SK-N-SH treated with all-trans-retinoic acid at 6 μM for 48 hours (cell line): ENCODE measurements at regions not wholly inside any gene's neighbourhood (a gene's known extent, or its start where the extent isn't known, plus 50 kb on each side); places are given as distances from the start of the nearest gene placed in this dataset.

Experiments
- ATAC-seq: fragments of 200-7000 bp; cut with Tn5 transposase; 3 replicates; pipeline ENCODE4 v1.9.1; 2020; ENCODE audit warnings: mild to moderate bottlenecking, moderate library complexity
- ARNTL ChIP-seq: fragments of 450-650 bp; formaldehyde crosslinking; IDR thresholded peaks from 2 replicates; pipeline ENCODE4 v1.5.0; 2020; ENCODE audit warnings: low read depth, mild to moderate bottlenecking, moderate library complexity, borderline replicate concordance
- BACH2 ChIP-seq: fragments of 250-450 bp; sonication (Bioruptor Pico); IDR thresholded peaks from 2 replicates; pipeline ENCODE4 v1.9.0; 2021; ENCODE audit warnings: mild to moderate bottlenecking, borderline replicate concordance
- CSDC2 ChIP-seq: fragments of 250-450 bp; sonication (Bioruptor Pico); IDR thresholded peaks from 2 replicates; pipeline ENCODE4 v1.5.0; 2020; ENCODE audit warnings: mild to moderate bottlenecking, moderate library complexity
- ESRRG ChIP-seq: fragments of 250-450 bp; sonication (Bioruptor Pico); IDR thresholded peaks from 2 replicates; pipeline ENCODE4 v1.6.1; 2021; ENCODE audit warnings: mild to moderate bottlenecking
- GLIS3 ChIP-seq: fragments of 250-450 bp; sonication (Bioruptor Pico); IDR thresholded peaks from 2 replicates; pipeline ENCODE4 v1.5.0; 2020; ENCODE audit warnings: mild to moderate bottlenecking, moderate library complexity
- ISL1 ChIP-seq: fragments of 250-450 bp; sonication (Bioruptor Pico); IDR thresholded peaks from 2 replicates; pipeline ENCODE4 v2.1.2; 2022; ENCODE audit warnings: mild to moderate bottlenecking, moderate library complexity
- OSR1 ChIP-seq: fragments of 250-450 bp; sonication (Bioruptor Pico); IDR thresholded peaks from 2 replicates; pipeline ENCODE4 v1.8.0; 2022; ENCODE audit warnings: moderate library complexity, mild to moderate bottlenecking, inconsistent platforms
- PPARA ChIP-seq: fragments of 250-450 bp; sonication (Bioruptor Pico); IDR thresholded peaks from 2 replicates; pipeline ENCODE4 v1.5.0; 2020; ENCODE audit warnings: mild to moderate bottlenecking, borderline replicate concordance
- SNAI2 ChIP-seq: fragments of 250-450 bp; sonication (Bioruptor Pico); IDR thresholded peaks from 2 replicates; pipeline ENCODE4 v1.5.0; 2020; ENCODE audit warnings: mild to moderate bottlenecking, moderate library complexity
- TCF4 ChIP-seq: fragments of 250-450 bp; sonication (Bioruptor Pico); IDR thresholded peaks from 2 replicates; pipeline ENCODE4 v1.8.0; 2021; ENCODE audit warnings: mild to moderate bottlenecking, moderate library complexity, borderline replicate concordance
- TOX ChIP-seq: fragments of 250-450 bp; sonication (Bioruptor Pico); IDR thresholded peaks from 2 replicates; pipeline ENCODE4 v1.8.0; 2021; ENCODE audit warnings: mild to moderate bottlenecking, moderate library complexity, borderline replicate concordance
- ZC3H10 ChIP-seq: fragments of 250-450 bp; sonication (Bioruptor Pico); IDR thresholded peaks from 2 replicates; pipeline ENCODE4 v1.5.1; 2021; ENCODE audit warnings: mild to moderate bottlenecking, moderate library complexity
- ZFP3 ChIP-seq: fragments of 250-450 bp; sonication (Bioruptor Pico); IDR thresholded peaks from 2 replicates; pipeline ENCODE4 v1.5.0; 2020; ENCODE audit warnings: mild to moderate bottlenecking, moderate library complexity
- ZFP30 ChIP-seq: fragments of 450-650 bp; formaldehyde crosslinking; IDR thresholded peaks from 2 replicates; pipeline ENCODE4 v1.5.0; 2022; ENCODE audit warnings: mild to moderate bottlenecking, moderate library complexity
- ZNF565 ChIP-seq: fragments of 450-650 bp; formaldehyde crosslinking; conservative IDR thresholded peaks from 2 replicates; pipeline ENCODE4 v1.5.0; 2020; ENCODE audit warnings: low read depth, mild to moderate bottlenecking, moderate library complexity
- ZNF70 ChIP-seq: fragments of 450-650 bp; formaldehyde crosslinking; IDR thresholded peaks from 2 replicates; pipeline ENCODE4 v1.5.0; 2020; ENCODE audit warnings: mild to moderate bottlenecking, moderate library complexity
- TF ChIP-seq, protein P1 (sequence below): fragments of 250-450 bp; sonication (Bioruptor Pico); IDR thresholded peaks from 2 replicates; pipeline ENCODE4 v1.8.0; 2020; ENCODE audit warnings: mild to moderate bottlenecking, moderate library complexity, borderline replicate concordance
- TF ChIP-seq, protein P2 (sequence below): fragments of 250-450 bp; sonication (Bioruptor Pico); IDR thresholded peaks from 2 replicates; pipeline ENCODE4 v1.5.0; 2020; ENCODE audit warnings: mild to moderate bottlenecking, moderate library complexity
- TF ChIP-seq, protein P3 (sequence below): fragments of 250-450 bp; sonication (Bioruptor Pico); IDR thresholded peaks from 2 replicates; pipeline ENCODE4 v1.5.1; 2020; ENCODE audit warnings: low read depth, mild to moderate bottlenecking, moderate library complexity
- TF ChIP-seq, protein P4 (sequence below): fragments of 250-450 bp; sonication (Bioruptor Pico); IDR thresholded peaks from 2 replicates; pipeline ENCODE4 v1.5.1; 2021; ENCODE audit warnings: mild to moderate bottlenecking, moderate library complexity
- TF ChIP-seq, protein P5 (sequence below): fragments of 250-450 bp; sonication (Bioruptor Pico); IDR thresholded peaks from 2 replicates; pipeline ENCODE4 v1.8.0; 2021; ENCODE audit warnings: low read depth, mild to moderate bottlenecking, moderate library complexity, borderline replicate concordance

DNA sequence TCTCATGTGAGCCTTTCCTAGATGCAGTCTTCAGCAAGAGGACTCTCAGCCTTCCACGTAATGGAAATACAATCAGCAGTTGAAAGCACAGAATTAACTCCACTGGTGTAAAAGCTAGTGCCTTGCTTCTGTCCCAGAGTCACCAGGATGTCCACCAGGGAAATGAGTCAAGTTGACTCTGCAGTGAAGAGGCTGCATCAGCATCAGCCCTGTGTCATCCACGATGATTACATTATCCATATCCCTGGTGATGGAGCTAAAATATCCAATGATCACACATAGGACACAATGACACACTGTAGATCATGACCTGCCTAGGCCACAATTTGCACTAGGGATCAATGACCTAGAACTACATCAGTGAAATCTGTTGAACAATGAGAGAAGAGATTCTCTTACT is 262.4 kb downstream of the ERMARD start (continued):
- TF ChIP-seq, protein P1, sequence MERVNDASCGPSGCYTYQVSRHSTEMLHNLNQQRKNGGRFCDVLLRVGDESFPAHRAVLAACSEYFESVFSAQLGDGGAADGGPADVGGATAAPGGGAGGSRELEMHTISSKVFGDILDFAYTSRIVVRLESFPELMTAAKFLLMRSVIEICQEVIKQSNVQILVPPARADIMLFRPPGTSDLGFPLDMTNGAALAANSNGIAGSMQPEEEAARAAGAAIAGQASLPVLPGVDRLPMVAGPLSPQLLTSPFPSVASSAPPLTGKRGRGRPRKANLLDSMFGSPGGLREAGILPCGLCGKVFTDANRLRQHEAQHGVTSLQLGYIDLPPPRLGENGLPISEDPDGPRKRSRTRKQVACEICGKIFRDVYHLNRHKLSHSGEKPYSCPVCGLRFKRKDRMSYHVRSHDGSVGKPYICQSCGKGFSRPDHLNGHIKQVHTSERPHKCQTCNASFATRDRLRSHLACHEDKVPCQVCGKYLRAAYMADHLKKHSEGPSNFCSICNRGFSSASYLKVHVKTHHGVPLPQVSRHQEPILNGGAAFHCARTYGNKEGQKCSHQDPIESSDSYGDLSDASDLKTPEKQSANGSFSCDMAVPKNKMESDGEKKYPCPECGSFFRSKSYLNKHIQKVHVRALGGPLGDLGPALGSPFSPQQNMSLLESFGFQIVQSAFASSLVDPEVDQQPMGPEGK (CRISPR knock-in tag), result no peak
- TF ChIP-seq ZNF70 (CRISPR knock-in tag) (no peak), TCF4 (no peak), CSDC2 (CRISPR knock-in tag) (no peak), ISL1 (CRISPR knock-in tag) (no peak), OSR1 (CRISPR knock-in tag) (no peak), PPARA (CRISPR knock-in tag) (no peak), ZFP30 (no peak)

DNA sequence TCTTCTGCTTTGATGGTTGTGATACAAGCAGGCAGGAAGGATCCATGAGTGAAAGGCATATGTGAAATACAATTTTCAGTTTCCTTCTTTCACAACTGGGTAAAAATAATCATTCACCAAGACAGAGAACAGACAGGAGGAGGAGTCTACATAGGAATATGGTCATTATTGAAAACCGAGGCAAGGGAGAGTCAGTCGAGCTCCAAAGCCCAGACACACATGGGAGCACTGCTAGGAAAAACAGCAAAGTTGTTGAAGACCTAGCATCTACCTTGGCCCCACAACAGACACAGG is 260.6 kb downstream of the ERMARD start:
- TF ChIP-seq ZNF565 (CRISPR knock-in tag) (no peak), GLIS3 (CRISPR knock-in tag) (no peak), OSR1 (CRISPR knock-in tag) (no peak), ZFP3 (CRISPR knock-in tag) (no peak), ISL1 (CRISPR knock-in tag) (no peak), CSDC2 (CRISPR knock-in tag) (no peak), SNAI2 (no peak), ARNTL (CRISPR knock-in tag) (no peak), PPARA (CRISPR knock-in tag) (no peak), ZNF70 (CRISPR knock-in tag) (no peak), BACH2 (CRISPR knock-in tag) (no peak), ZC3H10 (CRISPR knock-in tag) (no peak), TOX (CRISPR knock-in tag) (no peak), ESRRG (CRISPR knock-in tag) (no peak), TCF4 (no peak)
- TF ChIP-seq, protein P2, sequence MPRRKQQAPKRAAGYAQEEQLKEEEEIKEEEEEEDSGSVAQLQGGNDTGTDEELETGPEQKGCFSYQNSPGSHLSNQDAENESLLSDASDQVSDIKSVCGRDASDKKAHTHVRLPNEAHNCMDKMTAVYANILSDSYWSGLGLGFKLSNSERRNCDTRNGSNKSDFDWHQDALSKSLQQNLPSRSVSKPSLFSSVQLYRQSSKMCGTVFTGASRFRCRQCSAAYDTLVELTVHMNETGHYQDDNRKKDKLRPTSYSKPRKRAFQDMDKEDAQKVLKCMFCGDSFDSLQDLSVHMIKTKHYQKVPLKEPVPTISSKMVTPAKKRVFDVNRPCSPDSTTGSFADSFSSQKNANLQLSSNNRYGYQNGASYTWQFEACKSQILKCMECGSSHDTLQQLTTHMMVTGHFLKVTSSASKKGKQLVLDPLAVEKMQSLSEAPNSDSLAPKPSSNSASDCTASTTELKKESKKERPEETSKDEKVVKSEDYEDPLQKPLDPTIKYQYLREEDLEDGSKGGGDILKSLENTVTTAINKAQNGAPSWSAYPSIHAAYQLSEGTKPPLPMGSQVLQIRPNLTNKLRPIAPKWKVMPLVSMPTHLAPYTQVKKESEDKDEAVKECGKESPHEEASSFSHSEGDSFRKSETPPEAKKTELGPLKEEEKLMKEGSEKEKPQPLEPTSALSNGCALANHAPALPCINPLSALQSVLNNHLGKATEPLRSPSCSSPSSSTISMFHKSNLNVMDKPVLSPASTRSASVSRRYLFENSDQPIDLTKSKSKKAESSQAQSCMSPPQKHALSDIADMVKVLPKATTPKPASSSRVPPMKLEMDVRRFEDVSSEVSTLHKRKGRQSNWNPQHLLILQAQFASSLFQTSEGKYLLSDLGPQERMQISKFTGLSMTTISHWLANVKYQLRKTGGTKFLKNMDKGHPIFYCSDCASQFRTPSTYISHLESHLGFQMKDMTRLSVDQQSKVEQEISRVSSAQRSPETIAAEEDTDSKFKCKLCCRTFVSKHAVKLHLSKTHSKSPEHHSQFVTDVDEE (CRISPR knock-in tag), result no peak
- TF ChIP-seq, protein P1 (CRISPR knock-in tag), result no peak
- TF ChIP-seq, protein P3, sequence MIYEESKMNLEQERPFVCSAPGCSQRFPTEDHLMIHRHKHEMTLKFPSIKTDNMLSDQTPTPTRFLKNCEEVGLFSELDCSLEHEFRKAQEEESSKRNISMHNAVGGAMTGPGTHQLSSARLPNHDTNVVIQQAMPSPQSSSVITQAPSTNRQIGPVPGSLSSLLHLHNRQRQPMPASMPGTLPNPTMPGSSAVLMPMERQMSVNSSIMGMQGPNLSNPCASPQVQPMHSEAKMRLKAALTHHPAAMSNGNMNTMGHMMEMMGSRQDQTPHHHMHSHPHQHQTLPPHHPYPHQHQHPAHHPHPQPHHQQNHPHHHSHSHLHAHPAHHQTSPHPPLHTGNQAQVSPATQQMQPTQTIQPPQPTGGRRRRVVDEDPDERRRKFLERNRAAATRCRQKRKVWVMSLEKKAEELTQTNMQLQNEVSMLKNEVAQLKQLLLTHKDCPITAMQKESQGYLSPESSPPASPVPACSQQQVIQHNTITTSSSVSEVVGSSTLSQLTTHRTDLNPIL (CRISPR knock-in tag), result no peak
- TF ChIP-seq, protein P4, sequence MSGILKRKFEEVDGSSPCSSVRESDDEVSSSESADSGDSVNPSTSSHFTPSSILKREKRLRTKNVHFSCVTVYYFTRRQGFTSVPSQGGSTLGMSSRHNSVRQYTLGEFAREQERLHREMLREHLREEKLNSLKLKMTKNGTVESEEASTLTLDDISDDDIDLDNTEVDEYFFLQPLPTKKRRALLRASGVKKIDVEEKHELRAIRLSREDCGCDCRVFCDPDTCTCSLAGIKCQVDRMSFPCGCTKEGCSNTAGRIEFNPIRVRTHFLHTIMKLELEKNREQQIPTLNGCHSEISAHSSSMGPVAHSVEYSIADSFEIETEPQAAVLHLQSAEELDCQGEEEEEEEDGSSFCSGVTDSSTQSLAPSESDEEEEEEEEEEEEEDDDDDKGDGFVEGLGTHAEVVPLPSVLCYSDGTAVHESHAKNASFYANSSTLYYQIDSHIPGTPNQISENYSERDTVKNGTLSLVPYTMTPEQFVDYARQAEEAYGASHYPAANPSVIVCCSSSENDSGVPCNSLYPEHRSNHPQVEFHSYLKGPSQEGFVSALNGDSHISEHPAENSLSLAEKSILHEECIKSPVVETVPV (CRISPR knock-in tag), result no peak
- ATAC-seq, result no peak

DNA sequence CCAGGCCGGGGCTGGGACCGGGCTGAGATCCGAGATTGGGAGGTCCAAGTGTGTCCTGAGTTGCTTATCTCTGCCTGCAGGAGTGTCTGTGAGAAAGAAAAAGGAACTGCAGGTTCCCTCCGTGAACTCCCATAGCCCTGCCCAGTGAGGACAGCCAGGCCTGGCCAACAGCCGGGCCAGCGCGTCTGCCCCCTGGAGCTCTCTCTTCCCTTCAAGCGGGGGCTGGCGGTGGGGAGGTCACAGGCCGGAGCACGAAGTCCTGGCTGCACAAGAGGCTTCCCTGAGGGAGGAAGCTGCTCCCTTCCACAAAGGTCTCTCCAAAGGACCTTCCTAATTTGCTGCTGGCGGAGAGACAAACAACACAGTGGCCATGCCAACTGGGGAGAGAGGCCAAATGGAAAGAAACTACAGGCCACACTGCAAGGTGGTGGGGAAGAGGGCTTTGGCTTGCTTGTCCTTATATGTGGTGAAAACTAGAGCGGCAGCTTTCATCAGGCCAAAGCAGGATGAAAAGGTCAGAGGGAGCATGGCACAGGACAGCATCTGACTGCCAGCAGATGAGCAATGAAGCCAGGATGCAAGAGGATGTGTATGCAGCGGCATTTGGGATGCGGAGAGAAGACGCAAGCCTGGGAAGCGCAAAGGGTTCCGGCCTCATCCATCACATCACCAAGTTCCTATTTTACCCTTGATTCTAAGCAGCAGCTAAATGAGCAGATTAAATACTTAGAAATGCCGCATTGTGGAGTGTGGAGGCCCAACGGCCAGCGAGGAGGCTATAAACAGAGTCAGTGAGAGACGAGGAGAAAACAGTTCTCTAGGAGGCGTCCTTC is 260.0 kb downstream of the ERMARD start:
- no peak for TF ChIP-seq CSDC2 (CRISPR knock-in tag)
- no peak for TF ChIP-seq ZNF565 (CRISPR knock-in tag)
- no peak for TF ChIP-seq ZC3H10 (CRISPR knock-in tag)
- no peak for TF ChIP-seq ZNF70 (CRISPR knock-in tag)
- no peak for TF ChIP-seq GLIS3 (CRISPR knock-in tag)
- TF ChIP-seq, protein P3 (CRISPR knock-in tag), result no peak
- TF ChIP-seq, protein P5, sequence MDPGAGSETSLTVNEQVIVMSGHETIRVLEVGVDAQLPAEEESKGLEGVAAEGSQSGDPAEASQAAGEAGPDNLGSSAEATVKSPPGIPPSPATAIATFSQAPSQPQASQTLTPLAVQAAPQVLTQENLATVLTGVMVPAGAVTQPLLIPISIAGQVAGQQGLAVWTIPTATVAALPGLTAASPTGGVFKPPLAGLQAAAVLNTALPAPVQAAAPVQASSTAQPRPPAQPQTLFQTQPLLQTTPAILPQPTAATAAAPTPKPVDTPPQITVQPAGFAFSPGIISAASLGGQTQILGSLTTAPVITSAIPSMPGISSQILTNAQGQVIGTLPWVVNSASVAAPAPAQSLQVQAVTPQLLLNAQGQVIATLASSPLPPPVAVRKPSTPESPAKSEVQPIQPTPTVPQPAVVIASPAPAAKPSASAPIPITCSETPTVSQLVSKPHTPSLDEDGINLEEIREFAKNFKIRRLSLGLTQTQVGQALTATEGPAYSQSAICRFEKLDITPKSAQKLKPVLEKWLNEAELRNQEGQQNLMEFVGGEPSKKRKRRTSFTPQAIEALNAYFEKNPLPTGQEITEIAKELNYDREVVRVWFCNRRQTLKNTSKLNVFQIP, result no peak
- TF ChIP-seq ISL1 (CRISPR knock-in tag), result no peak
- no peak for ATAC-seq
